Spinal cord (tissue), 9 donors: ENCODE measurements at regions not wholly inside any gene's neighbourhood (a gene's known extent, or its start where the extent isn't known, plus 50 kb on each side); places are given as distances from the start of the nearest gene placed in this dataset.
A peak's percentile ranks its signal among the peaks of the same experiment; 100 is the strongest.

Source experiments
- DNase-seq, 6 donors: peaks; one replicate each; pipeline versions ENCODE4 v3.0.0 to v3.0.0-alpha.2; 2013 to 2015; ENCODE audit warnings: low spot score in 6 of 6, low read depth in 4 of 6
- H3K27ac ChIP-seq: one replicate; pipeline ENCODE4 v1.5.1; 2013; ENCODE audit warnings: low read depth, low read length, control low read depth
- H3K27me3 ChIP-seq: one replicate; pipeline ENCODE4 v1.6.1; 2013; ENCODE audit warnings: low read length; ENCODE audit not compliant: control insufficient read depth, insufficient read depth
- H3K36me3 ChIP-seq: one replicate; pipeline ENCODE4 v1.6.1; 2013; ENCODE audit warnings: low read length; ENCODE audit not compliant: control insufficient read depth, insufficient read depth
- H3K4me1 ChIP-seq: one replicate; pipeline ENCODE4 v1.6.1; 2013; ENCODE audit warnings: low read length; ENCODE audit not compliant: control insufficient read depth, insufficient read depth
- H3K4me3 ChIP-seq: one replicate; pipeline ENCODE4 v1.5.1; 2013; ENCODE audit warnings: low read depth, low read length, control low read depth
- H3K9me3 ChIP-seq: one replicate; pipeline ENCODE4 v1.6.1; 2013; ENCODE audit warnings: low read length; ENCODE audit not compliant: control insufficient read depth, insufficient read depth
- WGBS: methylation state at CpG from one replicate; pipeline ENCODE4 v1.1.5; 2013; ENCODE audit warnings: missing lambda C conversion rate; ENCODE audit not compliant: insufficient coverage; 5-methylcytosine and 5-hydroxymethylcytosine counted together
- donor health status: healthy.

DNA sequence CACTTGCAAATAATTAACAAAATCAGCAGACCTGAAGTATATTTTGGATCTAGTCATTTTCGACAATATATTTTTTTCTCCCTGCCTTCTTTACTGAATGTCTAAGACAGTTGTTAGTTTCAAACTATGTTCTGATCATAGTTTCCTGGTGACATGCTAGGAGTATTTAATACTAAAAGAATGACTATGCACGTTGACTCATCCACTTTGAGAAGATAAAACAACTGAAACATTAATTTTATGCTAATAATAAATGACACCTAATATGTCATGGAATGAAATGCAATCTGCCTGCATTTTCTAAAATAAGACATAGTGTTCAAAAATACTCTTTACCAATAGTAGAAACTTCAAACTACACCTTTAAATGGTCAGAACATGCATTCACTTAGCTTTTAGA, 2123.7 kb upstream of the C9orf72 start:
- no peaks in the 10 kb centered on the region for H3K27me3 ChIP-seq
- no peak for DNase-seq
- H3K9me3 ChIP-seq: no peaks in the 10 kb centered on the region
- no peaks in the 10 kb centered on the region for H3K4me1 ChIP-seq
- WGBS: no CpG with 5 or more reads among the region's 2 CpGs
- no peaks in the 10 kb centered on the region for H3K36me3 ChIP-seq
- H3K27ac ChIP-seq: no peak overlapping the region
- no peak overlapping the region for H3K4me3 ChIP-seq

GRCh38 chr9:29701559-29701958, 2128.3 kb upstream of the C9orf72 start:
- H3K4me3 ChIP-seq: no peak overlapping the region
- H3K36me3 ChIP-seq: no peaks in the 10 kb centered on the region
- no peaks in the 10 kb centered on the region for H3K27me3 ChIP-seq
- H3K27ac ChIP-seq: no peak overlapping the region
- no peaks in the 10 kb centered on the region for H3K4me1 ChIP-seq
- WGBS: no CpG with 5 or more reads among the region's 1 CpG
- no peak for DNase-seq
- no peaks in the 10 kb centered on the region for H3K9me3 ChIP-seq

GRCh38 chr9:29701971-29702370, 2128.7 kb upstream of the C9orf72 start:
- no peak for DNase-seq
- Histone ChIP-seq H3K27ac (no peak overlapping the region), H3K4me3 (no peak overlapping the region), H3K9me3 (no peaks in the 10 kb centered on the region), H3K4me1 (no peaks in the 10 kb centered on the region), H3K36me3 (no peaks in the 10 kb centered on the region), H3K27me3 (no peaks in the 10 kb centered on the region)

GRCh38 chr9:29714860-29715259, 2141.6 kb upstream of the C9orf72 start:
- WGBS: no CpG with 5 or more reads among the region's 2 CpGs
- no peaks in the 10 kb centered on the region for H3K4me1 ChIP-seq
- H3K27ac ChIP-seq: no peak overlapping the region
- no peaks in the 10 kb centered on the region for H3K9me3 ChIP-seq
- H3K4me3 ChIP-seq: no peak overlapping the region
- H3K27me3 ChIP-seq: no peaks in the 10 kb centered on the region
- H3K36me3 ChIP-seq: no peaks in the 10 kb centered on the region
- peak in 4 of 6 donors; percentile 5 to 74 (median 14) for DNase-seq

DNA sequence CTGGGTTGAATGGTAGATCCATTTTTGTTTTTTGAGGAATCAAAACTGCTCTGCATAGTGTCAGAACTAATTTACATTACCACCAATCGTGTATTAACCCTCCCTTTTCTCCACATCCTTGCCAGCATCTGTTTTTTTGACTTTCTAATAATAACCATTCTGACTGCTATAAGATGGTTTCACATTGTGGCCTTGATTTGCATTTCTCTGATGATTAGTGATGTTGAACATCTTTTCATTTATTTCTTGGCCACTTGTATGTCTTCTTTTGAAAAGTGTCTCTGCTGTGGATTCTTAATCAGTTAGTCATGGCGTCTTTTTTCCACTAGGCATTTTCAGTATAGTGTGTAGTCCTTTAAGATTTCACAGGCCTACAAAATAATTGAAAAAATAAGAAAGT, 2144.3 kb upstream of the C9orf72 start:
- no peak overlapping the region for H3K4me3 ChIP-seq
- H3K9me3 ChIP-seq: no peaks in the 10 kb centered on the region
- no peaks in the 10 kb centered on the region for H3K27me3 ChIP-seq
- no peaks in the 10 kb centered on the region for H3K4me1 ChIP-seq
- WGBS: no CpG with 5 or more reads among the region's 2 CpGs
- H3K36me3 ChIP-seq: no peaks in the 10 kb centered on the region
- no peak overlapping the region for H3K27ac ChIP-seq
- DNase-seq: no peak

GRCh38 chr9:29730163-29730562, 2156.9 kb upstream of the C9orf72 start:
- WGBS: 100% methylated on average over 1 of the region's 1 CpG
- H3K4me3 ChIP-seq: no peak overlapping the region

GRCh38 chr9:29740518-29740917, 2167.2 kb upstream of the C9orf72 start:
- 83% methylated on average over 1 of the region's 3 CpGs for WGBS
- DNase-seq: no peak

More at GRCh38 chr9:29730163-29730562, 2156.9 kb upstream of the C9orf72 start:
- no peaks in the 10 kb centered on the region for H3K36me3 ChIP-seq
- no peak overlapping the region for H3K27ac ChIP-seq
- no peaks in the 10 kb centered on the region for H3K4me1 ChIP-seq
- H3K27me3 ChIP-seq: no peaks in the 10 kb centered on the region
- no peaks in the 10 kb centered on the region for H3K9me3 ChIP-seq
- DNase-seq: no peak

GRCh38 chr9:29741169-29741568, 2167.9 kb upstream of the C9orf72 start:
- no peak overlapping the region for H3K27ac ChIP-seq

More at GRCh38 chr9:29740518-29740917, 2167.2 kb upstream of the C9orf72 start:
- Histone ChIP-seq H3K27ac (no peak overlapping the region), H3K36me3 (no peaks in the 10 kb centered on the region), H3K9me3 (no peaks in the 10 kb centered on the region), H3K4me3 (no peak overlapping the region), H3K4me1 (no peaks in the 10 kb centered on the region), H3K27me3 (no peaks in the 10 kb centered on the region)

GRCh38 chr9:29750062-29750461, 2176.8 kb upstream of the C9orf72 start:
- Histone ChIP-seq H3K27me3 (no peaks in the 10 kb centered on the region), H3K27ac (no peak overlapping the region), H3K36me3 (no peaks in the 10 kb centered on the region), H3K9me3 (no peaks in the 10 kb centered on the region), H3K4me3 (no peak overlapping the region), H3K4me1 (no peaks in the 10 kb centered on the region)
- no peak for DNase-seq
- WGBS: 57% methylated on average over 1 of the region's 2 CpGs

More at GRCh38 chr9:29741169-29741568, 2167.9 kb upstream of the C9orf72 start:
- H3K4me1 ChIP-seq: no peaks in the 10 kb centered on the region
- no peaks in the 10 kb centered on the region for H3K27me3 ChIP-seq
- H3K9me3 ChIP-seq: no peaks in the 10 kb centered on the region
- H3K36me3 ChIP-seq: no peaks in the 10 kb centered on the region
- DNase-seq: no peak
- no peak overlapping the region for H3K4me3 ChIP-seq

- H3K9me3 ChIP-seq: no peaks in the 10 kb centered on the region
- H3K27ac ChIP-seq: no peak overlapping the region
- DNase-seq: no peak
- no CpG with 5 or more reads among the region's 2 CpGs for WGBS
- H3K4me3 ChIP-seq: no peak overlapping the region
- H3K27me3 ChIP-seq: no peaks in the 10 kb centered on the region
- H3K36me3 ChIP-seq: no peaks in the 10 kb centered on the region
- H3K4me1 ChIP-seq: no peaks in the 10 kb centered on the region
These were observed 2177.9 kb upstream of the C9orf72 start for GRCh38 chr9:29751226-29751625.
